ENCODE measurements at regions not wholly inside any gene's neighbourhood (a gene's known extent, or its start where the extent isn't known, plus 50 kb on each side); places are given as distances from the start of the nearest gene placed in this dataset.

DNA sequence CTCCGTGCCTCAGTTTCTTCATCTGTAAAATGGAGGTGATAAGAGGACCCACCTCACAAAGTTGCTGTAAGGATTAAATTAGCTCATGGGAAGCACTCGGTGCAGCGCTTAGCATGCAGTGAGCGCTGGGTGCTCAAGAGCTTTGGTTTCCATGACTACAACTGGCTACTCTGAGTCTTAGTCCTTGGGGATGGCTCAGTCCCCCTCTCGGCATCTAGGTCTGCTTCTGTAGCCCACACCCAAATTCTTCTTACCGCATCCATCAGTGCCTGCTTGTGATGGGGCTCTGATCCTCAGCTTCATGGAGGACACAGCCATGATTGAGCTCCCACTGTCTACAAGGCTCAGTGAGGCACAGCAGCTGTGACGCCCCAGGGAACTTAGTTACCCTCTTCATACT lies 159.0 kb downstream of the ACTL8 start:
- H3K27me3 Mint-ChIP-seq: peaks cover 7% of the 10 kb centered on the region
- H3K27ac Mint-ChIP-seq: no peak overlapping the region
- H3K4me3 Mint-ChIP-seq: no peak overlapping the region
- intact Hi-C loops (cut with micrococcal nuclease): no loop called here
- H3K9me3 Mint-ChIP-seq: no peaks in the 10 kb centered on the region
- H3K36me3 Mint-ChIP-seq (ENCODE audit: low read depth): no peaks in the 10 kb centered on the region
- DNase-seq: no peak
- no peaks in the 10 kb centered on the region for H3K4me1 Mint-ChIP-seq

GRCh38 chr1:17914987-17915386 lies 159.9 kb downstream of the ACTL8 start:
- H3K27ac Mint-ChIP-seq: no peak overlapping the region
- H3K9me3 Mint-ChIP-seq: no peaks in the 10 kb centered on the region
- H3K36me3 Mint-ChIP-seq (ENCODE audit: low read depth): no peaks in the 10 kb centered on the region
- DNase-seq: no peak
- H3K4me1 Mint-ChIP-seq: no peaks in the 10 kb centered on the region
- H3K4me3 Mint-ChIP-seq: no peak overlapping the region
- H3K27me3 Mint-ChIP-seq: peaks cover 4% of the 10 kb centered on the region
- intact Hi-C loops (cut with micrococcal nuclease): no loop called here

- H3K27ac Mint-ChIP-seq: no peak overlapping the region
- H3K27me3 Mint-ChIP-seq: no peaks in the 10 kb centered on the region
- no peaks in the 10 kb centered on the region for H3K36me3 Mint-ChIP-seq (ENCODE audit: low read depth)
- no peaks in the 10 kb centered on the region for H3K9me3 Mint-ChIP-seq
- intact Hi-C loops (cut with micrococcal nuclease): no loop called here
- no peak for DNase-seq
- H3K4me3 Mint-ChIP-seq: no peak overlapping the region
- H3K4me1 Mint-ChIP-seq: no peaks in the 10 kb centered on the region
Measured at GRCh38 chr1:17915511-17916197, 160.5 kb downstream of the ACTL8 start.

- H3K27me3 Mint-ChIP-seq: no peaks in the 10 kb centered on the region
- intact Hi-C loops (cut with micrococcal nuclease): no loop called here
- no peaks in the 10 kb centered on the region for H3K9me3 Mint-ChIP-seq
- no peaks in the 10 kb centered on the region for H3K4me1 Mint-ChIP-seq
- DNase-seq: no peak
- H3K4me3 Mint-ChIP-seq: no peak overlapping the region
- H3K27ac Mint-ChIP-seq: no peak overlapping the region
- H3K36me3 Mint-ChIP-seq (ENCODE audit: low read depth): no peaks in the 10 kb centered on the region
Measured at GRCh38 chr1:17916702-17917101, 161.6 kb downstream of the ACTL8 start.

GRCh38 chr1:17919525-17920439 lies 164.6 kb downstream of the ACTL8 start:
- Mint-ChIP-seq H3K27ac (no peak overlapping the region), H3K4me1 (no peaks in the 10 kb centered on the region), H3K9me3 (no peaks in the 10 kb centered on the region), H3K4me3 (no peak overlapping the region), H3K36me3 (ENCODE audit: low read depth) (no peaks in the 10 kb centered on the region), H3K27me3 (no peaks in the 10 kb centered on the region)
- intact Hi-C loops (cut with micrococcal nuclease): loop anchor here (10.0 kb wide), 1 partner anchor 185 kb away; the partner anchor contains the start of gene IGSF21
- DNase-seq: peak; percentile 66

- Mint-ChIP-seq H3K27me3 (no peaks in the 10 kb centered on the region), H3K9me3 (no peaks in the 10 kb centered on the region), H3K27ac (no peak overlapping the region), H3K4me3 (no peak overlapping the region), H3K4me1 (no peaks in the 10 kb centered on the region), H3K36me3 (ENCODE audit: low read depth) (no peaks in the 10 kb centered on the region)
- intact Hi-C loops (cut with micrococcal nuclease): loop anchor here (10.0 kb wide), 1 partner anchor 184 kb away; the partner anchor contains the start of gene IGSF21
- DNase-seq: no peak
Measured at GRCh38 chr1:17920881-17921640, 165.9 kb downstream of the ACTL8 start.

DNA sequence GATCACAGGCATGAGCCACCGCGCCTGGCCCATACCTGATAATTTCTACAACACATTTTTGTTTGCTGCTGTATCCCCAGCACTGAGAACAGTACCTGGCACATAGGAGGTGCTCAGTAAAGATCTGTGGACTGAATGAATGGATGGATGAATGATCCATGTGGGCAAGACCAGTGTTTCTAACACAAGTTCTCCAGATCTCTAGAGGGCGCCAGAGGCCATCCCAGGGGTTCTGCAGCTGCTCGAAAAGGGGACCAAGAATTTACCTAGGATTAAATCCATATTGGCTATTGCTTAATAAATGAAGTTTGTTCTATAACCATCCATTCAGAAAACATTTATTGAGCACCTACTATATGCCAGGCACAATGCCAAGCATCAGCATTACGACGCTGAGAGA lies 167.7 kb downstream of the ACTL8 start:
- intact Hi-C loops (cut with micrococcal nuclease): loop anchor here (10.0 kb wide), 1 partner anchor 182 kb away; the partner anchor contains the start of gene IGSF21
- DNase-seq: peak; percentile 57
- H3K27ac Mint-ChIP-seq: no peak overlapping the region
- no peak overlapping the region for H3K4me3 Mint-ChIP-seq
- no peaks in the 10 kb centered on the region for H3K9me3 Mint-ChIP-seq
- H3K36me3 Mint-ChIP-seq (ENCODE audit: low read depth): no peaks in the 10 kb centered on the region
- H3K4me1 Mint-ChIP-seq: no peaks in the 10 kb centered on the region
- no peaks in the 10 kb centered on the region for H3K27me3 Mint-ChIP-seq

- Mint-ChIP-seq H3K4me1 (no peaks in the 10 kb centered on the region), H3K27me3 (no peaks in the 10 kb centered on the region), H3K9me3 (no peaks in the 10 kb centered on the region), H3K27ac (no peak overlapping the region), H3K4me3 (no peak overlapping the region), H3K36me3 (ENCODE audit: low read depth) (no peaks in the 10 kb centered on the region)
- intact Hi-C loops (cut with micrococcal nuclease): loop anchor here (10.0 kb wide), 1 partner anchor 181 kb away; the partner anchor contains the start of gene IGSF21
- no peak for DNase-seq
Measured at GRCh38 chr1:17923666-17924065, 168.5 kb downstream of the ACTL8 start.

- DNase-seq: no peak
- Mint-ChIP-seq H3K9me3 (no peaks in the 10 kb centered on the region), H3K27ac (no peak overlapping the region), H3K4me3 (no peak overlapping the region), H3K36me3 (ENCODE audit: low read depth) (no peaks in the 10 kb centered on the region), H3K4me1 (no peaks in the 10 kb centered on the region), H3K27me3 (no peaks in the 10 kb centered on the region)
- intact Hi-C loops (cut with micrococcal nuclease): loop anchor here (10.0 kb wide), 1 partner anchor 180 kb away; the partner anchor contains the start of gene IGSF21
Measured at GRCh38 chr1:17924578-17924977, 169.4 kb downstream of the ACTL8 start.

DNA sequence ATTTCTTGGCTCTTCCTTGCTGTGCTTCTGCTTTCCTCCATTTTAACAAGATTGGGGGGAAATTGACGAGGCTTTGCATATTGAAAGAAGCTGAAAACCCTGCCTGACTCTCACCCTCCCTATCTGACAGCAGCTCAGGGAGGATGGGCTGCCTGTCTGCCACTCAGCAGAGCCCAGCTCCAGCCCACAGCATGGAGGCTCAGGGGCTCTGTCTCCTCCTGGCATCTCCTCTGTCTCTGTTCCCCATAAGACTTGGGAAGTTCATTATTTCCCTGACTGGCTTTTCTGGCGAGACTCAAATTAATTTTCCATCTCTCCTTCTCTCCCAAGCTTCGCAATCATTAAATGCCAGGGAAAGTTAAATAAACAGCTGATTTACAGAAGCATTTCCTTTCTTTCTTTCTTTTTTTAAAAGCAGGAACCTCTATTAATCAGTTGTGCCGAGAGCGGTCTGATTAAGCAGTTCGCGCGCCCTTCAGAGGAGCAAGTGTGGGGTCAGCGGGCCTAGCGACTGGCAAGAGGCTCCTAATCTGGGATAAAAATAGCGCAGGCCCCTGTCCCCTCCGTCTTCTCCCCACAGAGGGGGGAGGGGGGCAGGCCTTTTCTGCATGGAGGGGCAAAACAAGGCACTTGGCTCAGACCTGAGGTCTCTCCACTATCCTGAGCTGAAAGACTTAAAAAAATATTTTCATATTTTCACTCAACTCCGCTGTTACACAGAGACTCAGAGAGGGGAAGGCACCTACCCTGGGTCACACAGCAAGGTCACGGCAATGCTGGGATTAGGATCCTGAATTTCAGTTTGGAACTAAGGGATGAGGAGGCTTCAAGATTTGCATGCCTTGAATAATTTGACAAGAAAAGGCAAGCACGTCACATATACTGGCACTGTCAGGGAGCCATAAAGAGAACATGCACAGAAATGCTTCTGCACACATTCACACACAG lies 170.4 kb downstream of the ACTL8 start:
- no peaks in the 10 kb centered on the region for H3K27me3 Mint-ChIP-seq
- no peak overlapping the region for H3K4me3 Mint-ChIP-seq
- H3K9me3 Mint-ChIP-seq: no peaks in the 10 kb centered on the region
- H3K4me1 Mint-ChIP-seq: no peaks in the 10 kb centered on the region
- no peak for DNase-seq
- H3K27ac Mint-ChIP-seq: no peak overlapping the region
- no peaks in the 10 kb centered on the region for H3K36me3 Mint-ChIP-seq (ENCODE audit: low read depth)
- intact Hi-C loops (cut with micrococcal nuclease): loop anchor here (10.0 kb wide), 1 partner anchor 179 kb away; the partner anchor contains the start of gene IGSF21

DNA sequence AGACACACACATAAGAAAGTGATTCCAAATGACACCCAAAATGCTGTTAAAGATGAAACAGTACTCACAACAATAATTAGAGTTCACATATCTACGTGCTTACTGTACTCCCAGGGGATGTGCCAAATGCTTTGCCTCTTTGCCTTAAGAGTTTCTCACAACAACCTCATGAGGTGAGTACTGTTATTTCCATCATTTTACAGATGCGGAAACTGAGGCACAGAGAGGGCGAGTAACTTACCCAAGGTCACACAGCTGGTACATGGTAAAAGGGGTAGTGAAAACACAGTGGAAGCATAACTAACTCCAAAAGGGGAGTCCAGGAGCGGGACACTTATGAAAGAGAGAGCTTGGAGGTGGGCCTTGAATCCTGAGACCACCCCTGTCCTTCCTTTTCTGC lies 171.8 kb downstream of the ACTL8 start:
- Mint-ChIP-seq H3K4me1 (no peaks in the 10 kb centered on the region), H3K36me3 (ENCODE audit: low read depth) (no peaks in the 10 kb centered on the region), H3K4me3 (no peak overlapping the region), H3K27ac (no peak overlapping the region), H3K9me3 (no peaks in the 10 kb centered on the region), H3K27me3 (no peaks in the 10 kb centered on the region)
- intact Hi-C loops (cut with micrococcal nuclease): loop anchor here (10.0 kb wide), 1 partner anchor 178 kb away; the partner anchor contains the start of gene IGSF21
- no peak for DNase-seq

- Mint-ChIP-seq H3K27me3 (no peaks in the 10 kb centered on the region), H3K4me1 (no peaks in the 10 kb centered on the region), H3K9me3 (no peaks in the 10 kb centered on the region), H3K36me3 (ENCODE audit: low read depth) (no peaks in the 10 kb centered on the region), H3K27ac (no peak overlapping the region), H3K4me3 (no peak overlapping the region)
- DNase-seq: no peak
- intact Hi-C loops (cut with micrococcal nuclease): loop anchor here (10.0 kb wide), 1 partner anchor 177 kb away; the partner anchor contains the start of gene IGSF21
Measured at GRCh38 chr1:17927952-17928351, 172.8 kb downstream of the ACTL8 start.

All from activated CD4-positive, alpha-beta T cell treated with anti-CD3 and anti-CD28 coated beads, Interleukin-2, amount 10 ng/mL, durations not matched to agents 24 days and 14 days (primary cell).